HFF-Myc (cell line): ENCODE measurements at regions not wholly inside any gene's neighbourhood (a gene's known extent, or its start where the extent isn't known, plus 50 kb on each side); places are given as distances from the start of the nearest gene placed in this dataset.

Experiments
- DNase-seq: peaks from one replicate; pipeline ENCODE4 v3.0.0-alpha.2; 2011; ENCODE audit warnings: low read depth; ENCODE audit errors: extremely low read depth
- H3K4me3 ChIP-seq: replicated peaks from 2 replicates; pipeline ENCODE4 v1.5.1; 2011; ENCODE audit warnings: low read depth, mild to moderate bottlenecking, control low read depth, low read length
- TF ChIP-seq, protein P1 (sequence below): IDR thresholded peaks from 2 replicates; pipeline ENCODE4 v1.5.1; 2012; ENCODE audit warnings: mild to moderate bottlenecking, low read depth, low read length, control low read depth; ENCODE audit errors: missing control alignments

DNA sequence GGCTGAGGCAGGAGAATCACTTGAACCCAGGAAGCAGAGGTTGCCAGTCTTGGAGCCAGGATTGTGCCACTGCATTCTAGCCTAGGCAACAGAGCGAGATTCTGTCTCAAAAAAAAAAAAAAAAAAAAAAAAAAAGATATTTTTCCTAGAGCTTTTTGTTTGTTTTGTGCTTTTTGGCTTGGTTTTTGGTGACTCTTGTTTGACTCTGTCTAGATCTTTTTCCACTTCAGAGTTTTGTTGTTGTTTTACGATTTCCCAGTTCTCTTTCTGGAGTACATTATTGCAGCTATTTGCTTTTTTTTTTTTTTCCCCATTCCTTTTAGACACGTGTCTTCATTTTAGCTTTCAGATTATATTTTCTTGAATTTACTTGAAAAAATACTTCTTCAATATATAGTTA lies 67.0 kb upstream of the AKAP12 start:
- TF ChIP-seq, protein P1, sequence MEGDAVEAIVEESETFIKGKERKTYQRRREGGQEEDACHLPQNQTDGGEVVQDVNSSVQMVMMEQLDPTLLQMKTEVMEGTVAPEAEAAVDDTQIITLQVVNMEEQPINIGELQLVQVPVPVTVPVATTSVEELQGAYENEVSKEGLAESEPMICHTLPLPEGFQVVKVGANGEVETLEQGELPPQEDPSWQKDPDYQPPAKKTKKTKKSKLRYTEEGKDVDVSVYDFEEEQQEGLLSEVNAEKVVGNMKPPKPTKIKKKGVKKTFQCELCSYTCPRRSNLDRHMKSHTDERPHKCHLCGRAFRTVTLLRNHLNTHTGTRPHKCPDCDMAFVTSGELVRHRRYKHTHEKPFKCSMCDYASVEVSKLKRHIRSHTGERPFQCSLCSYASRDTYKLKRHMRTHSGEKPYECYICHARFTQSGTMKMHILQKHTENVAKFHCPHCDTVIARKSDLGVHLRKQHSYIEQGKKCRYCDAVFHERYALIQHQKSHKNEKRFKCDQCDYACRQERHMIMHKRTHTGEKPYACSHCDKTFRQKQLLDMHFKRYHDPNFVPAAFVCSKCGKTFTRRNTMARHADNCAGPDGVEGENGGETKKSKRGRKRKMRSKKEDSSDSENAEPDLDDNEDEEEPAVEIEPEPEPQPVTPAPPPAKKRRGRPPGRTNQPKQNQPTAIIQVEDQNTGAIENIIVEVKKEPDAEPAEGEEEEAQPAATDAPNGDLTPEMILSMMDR: no peak
- no peak for DNase-seq
- no peak overlapping the region for H3K4me3 ChIP-seq

DNA sequence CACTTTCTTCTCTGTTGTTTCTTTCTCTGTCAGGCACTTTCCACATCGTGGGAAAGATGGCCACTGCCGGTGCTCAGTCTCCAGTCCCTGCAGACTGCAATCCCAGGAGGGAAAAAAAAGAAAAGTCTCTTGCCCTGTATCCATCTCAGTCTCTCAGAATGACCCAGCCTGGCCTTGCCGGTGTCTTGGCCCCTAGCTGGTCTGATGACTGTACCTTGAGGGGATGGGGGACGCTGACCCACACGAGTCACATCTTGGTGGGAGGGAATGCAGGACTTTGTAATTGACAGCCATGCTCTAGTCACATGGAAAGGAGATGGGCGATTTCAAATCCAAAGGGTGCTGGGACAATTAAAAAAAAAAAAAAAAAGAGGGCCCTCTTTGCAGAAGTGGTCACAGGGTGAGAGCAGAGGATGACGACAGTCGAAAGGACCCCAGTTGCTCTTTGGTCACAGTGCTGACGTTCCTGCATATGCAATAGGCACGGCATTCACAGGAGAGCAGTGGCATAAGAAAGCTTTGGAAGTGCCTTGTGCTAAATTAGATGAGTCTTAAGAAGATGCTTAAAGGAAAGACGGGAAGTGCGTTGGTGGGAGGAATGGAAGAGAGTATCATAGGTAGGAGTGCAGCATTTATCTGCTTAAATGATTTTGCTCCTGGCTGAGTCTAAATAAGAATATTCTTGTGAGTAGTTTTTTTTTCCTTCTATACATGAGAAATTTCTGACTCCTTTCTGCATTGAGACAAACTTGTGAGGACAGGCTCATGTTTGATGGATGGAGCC lies 63.9 kb upstream of the AKAP12 start:
- DNase-seq: no peak
- H3K4me3 ChIP-seq: no peak overlapping the region
- TF ChIP-seq, protein P1: no peak

DNA sequence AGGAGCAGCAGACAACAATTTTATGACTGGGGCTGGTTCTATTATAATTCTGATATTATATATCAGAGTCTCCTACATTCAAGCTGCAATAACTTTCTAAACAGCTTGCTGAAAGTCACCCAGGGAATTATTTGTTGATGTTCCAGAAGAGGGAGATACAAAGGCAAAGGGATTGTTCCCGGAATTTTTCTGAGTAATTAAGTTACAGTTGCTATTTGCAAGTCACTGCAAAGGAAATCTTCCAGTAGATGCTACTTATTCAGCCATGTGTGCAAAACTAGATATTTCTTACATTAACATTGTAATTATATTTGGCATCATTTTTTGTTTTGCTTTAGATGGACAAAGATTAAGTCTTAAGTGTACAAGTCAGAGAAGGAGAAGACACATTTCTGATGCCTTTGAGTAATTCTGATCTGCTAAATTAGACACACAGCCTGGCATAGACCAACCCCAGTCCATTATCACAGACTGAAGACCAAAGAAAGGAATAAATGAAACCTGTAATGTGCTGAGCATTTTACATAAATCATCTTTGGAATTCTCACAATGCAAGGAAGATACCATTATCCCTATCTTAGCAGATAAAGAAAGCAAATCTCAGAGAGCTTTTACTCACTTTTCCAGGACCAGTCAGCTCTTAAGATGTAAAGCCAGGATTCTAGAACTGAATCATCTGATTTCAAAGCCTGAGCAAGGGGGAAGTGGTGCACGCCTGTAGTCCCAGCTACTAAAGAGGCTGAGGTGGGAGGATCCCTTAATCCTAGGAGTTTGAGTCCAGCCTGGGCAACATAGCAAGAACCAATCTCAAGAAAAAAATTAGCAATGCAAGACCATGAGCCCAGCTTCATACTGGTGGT lies 62.6 kb upstream of the AKAP12 start:
- DNase-seq: no peak
- no peak overlapping the region for H3K4me3 ChIP-seq
- TF ChIP-seq, protein P1: no peak

DNA sequence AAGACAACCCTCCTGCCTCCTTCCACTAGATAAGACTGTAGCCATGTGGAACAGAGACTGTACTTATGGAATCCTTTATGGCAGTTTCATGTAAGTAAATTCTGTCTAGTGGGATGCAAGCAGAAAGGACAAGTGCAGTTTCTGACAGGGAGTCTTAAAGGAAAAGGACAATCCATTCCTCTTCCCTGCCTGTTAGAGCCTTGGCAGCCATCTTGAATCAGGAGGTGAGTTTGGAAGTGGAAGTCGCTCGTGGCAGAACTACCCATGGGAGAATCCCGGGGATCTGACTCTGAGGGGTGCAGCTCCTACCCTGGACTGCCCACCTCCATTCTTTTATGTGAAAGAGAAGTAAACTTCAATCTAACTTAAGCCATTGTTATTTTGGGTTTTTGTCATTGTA lies 61.4 kb upstream of the AKAP12 start:
- no peak overlapping the region for H3K4me3 ChIP-seq
- TF ChIP-seq, protein P1: no peak
- DNase-seq: no peak

DNA sequence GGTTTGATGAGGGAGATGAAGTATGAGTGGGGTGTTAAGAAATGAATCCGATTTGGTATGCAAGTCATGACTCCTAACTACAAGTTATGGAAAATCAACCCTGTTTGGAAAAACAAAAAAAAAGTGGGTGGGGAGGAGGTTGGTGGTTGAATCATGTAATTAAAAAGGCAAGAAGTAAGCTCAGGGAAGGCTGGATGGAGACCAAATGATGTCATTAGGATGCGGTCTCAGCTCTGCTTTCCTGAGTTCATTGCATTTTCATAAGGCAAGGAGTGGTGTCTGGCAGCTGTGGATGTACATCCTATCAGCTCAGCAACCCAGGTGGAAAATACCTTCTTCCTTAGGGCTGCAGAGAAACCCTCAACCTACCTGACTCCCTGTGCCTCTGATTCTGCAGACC lies 60.4 kb upstream of the AKAP12 start:
- TF ChIP-seq, protein P1: no peak
- no peak overlapping the region for H3K4me3 ChIP-seq
- peak; percentile 20 for DNase-seq

DNA sequence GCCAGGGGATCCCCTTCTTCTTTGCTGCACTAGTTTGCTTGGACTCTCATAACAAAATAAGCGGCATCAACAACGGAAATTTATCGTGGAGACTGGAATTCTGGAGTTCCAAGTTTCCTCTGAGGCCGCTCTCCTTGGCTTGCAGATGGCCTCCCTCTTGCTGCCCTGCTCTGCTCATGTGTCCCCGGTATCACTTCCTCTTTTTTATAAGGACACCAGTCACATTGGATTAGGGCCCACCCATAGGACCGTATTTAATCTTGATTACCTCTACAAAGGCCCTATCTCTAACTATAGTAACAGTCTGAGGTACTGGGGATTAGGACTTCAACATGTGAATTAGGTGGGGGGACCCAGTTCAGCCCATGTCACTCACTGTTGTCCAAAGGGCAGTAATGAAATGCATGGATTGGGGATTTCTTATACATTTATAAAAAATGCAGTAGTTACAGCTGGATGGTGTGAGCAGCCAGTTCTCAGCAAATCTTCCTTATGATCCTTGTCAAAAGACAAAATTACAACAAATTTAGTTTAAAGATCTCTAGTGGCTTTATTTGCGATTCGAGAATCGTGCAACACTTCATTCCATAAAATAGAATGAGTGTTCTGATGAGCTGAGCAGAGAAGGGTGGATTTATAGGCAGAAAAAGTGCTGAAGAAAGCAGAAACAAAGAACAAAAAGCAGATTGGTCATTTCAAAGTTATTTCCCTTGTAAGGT lies 59.3 kb upstream of the AKAP12 start:
- no peak for DNase-seq
- TF ChIP-seq, protein P1: no peak
- H3K4me3 ChIP-seq: no peak overlapping the region
